ENCODE measurements at regions not wholly inside any gene's neighbourhood (a gene's known extent, or its start where the extent isn't known, plus 50 kb on each side); places are given as distances from the start of the nearest gene placed in this dataset.
"Not testable (repeated sequence)": the region's sequence is repeated elsewhere in the genome, so short reads cannot be mapped to it uniquely, and the experiment has no call there.

DNA sequence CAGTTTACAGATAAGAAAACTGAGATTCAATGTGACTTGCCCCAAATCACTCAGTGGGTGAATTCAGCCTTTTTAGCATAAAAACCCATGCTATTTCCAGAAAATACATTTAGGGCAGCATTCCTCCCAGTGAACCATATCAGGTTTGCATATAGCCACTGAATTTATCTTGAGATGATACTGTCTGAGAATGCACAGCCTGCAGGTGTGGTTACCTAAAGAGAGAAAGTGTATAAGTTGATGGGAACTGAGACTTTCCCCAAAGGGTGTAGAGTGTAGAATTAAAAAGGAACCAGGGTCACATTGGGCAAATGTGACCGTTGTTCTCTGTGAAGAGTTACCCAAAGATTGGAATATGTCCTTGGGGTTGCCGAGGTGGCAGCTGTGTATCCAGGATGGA lies 100.0 kb upstream of the PIK3R1 start (continued):
- TF ChIP-seq, protein P1, sequence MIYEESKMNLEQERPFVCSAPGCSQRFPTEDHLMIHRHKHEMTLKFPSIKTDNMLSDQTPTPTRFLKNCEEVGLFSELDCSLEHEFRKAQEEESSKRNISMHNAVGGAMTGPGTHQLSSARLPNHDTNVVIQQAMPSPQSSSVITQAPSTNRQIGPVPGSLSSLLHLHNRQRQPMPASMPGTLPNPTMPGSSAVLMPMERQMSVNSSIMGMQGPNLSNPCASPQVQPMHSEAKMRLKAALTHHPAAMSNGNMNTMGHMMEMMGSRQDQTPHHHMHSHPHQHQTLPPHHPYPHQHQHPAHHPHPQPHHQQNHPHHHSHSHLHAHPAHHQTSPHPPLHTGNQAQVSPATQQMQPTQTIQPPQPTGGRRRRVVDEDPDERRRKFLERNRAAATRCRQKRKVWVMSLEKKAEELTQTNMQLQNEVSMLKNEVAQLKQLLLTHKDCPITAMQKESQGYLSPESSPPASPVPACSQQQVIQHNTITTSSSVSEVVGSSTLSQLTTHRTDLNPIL (CRISPR knock-in tag; IDR thresholded peaks at IDR 0.05; ENCODE audit: low read depth) = no peak

DNA sequence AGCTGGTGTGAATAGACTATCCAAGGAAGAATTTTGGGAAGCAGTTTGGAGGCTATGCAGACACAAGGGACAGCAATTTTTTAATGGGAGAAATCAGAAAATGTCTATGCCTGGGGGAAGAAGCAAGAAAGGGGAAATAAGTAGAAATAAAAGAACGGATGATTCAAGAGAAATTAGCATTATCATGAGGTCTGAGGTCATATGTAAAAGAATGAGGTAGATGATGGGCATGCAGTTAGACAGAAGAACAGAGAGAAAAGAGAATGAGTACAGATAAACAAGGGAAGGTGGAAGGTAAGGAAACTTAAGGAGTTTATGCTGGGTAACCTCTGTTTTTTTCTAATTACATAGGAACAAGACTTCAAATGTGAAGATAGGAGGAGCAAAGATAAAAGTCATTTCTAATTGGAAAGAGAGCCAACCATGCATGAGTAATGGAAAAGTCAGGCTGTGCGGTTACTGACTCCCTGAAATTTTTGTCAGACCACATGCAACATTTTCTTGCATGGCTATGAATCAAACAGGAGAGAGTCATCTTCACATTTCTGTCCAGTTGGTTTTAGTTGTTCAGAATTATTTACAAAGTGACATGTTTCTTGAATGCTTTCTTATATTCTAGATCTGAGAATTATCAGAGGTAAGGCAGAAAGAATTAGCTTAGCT lies 101.0 kb upstream of the PIK3R1 start:
- TF ChIP-seq BACH2 (CRISPR knock-in tag; IDR thresholded peaks at IDR 0.05; ENCODE audit: borderline replicate concordance) = no peak
- TF ChIP-seq TOX (CRISPR knock-in tag; IDR thresholded peaks at IDR 0.05; ENCODE audit: borderline replicate concordance) = 0 out of 2 replicates have a peak, but pooled peaks have one; percentile 18
- ATAC-seq = peak; percentile 81

DNA sequence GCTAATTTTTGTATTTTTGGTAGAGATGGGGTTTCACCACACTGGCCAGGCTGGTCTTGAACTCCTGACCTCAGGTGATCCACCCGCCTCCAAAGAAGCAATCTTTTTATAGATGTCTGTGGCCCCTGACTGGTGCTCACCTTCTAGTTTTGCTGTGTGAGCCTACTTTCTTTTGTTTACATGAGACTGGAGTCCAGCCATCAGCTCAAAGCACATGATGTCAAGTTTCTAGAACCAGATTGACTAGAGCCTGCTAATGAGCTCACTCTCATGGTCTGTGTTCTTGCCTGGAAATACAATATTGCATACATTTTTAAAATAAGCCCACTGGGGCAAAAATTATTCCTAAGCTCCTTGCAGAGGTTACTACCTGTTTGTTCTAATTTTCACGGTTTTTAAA lies 102.9 kb upstream of the PIK3R1 start:
- TF ChIP-seq ZNF70 (CRISPR knock-in tag; IDR thresholded peaks at IDR 0.05) = no peak
- no peak for TF ChIP-seq ISL1 (CRISPR knock-in tag; IDR thresholded peaks at IDR 0.05)
- TF ChIP-seq, protein P2, sequence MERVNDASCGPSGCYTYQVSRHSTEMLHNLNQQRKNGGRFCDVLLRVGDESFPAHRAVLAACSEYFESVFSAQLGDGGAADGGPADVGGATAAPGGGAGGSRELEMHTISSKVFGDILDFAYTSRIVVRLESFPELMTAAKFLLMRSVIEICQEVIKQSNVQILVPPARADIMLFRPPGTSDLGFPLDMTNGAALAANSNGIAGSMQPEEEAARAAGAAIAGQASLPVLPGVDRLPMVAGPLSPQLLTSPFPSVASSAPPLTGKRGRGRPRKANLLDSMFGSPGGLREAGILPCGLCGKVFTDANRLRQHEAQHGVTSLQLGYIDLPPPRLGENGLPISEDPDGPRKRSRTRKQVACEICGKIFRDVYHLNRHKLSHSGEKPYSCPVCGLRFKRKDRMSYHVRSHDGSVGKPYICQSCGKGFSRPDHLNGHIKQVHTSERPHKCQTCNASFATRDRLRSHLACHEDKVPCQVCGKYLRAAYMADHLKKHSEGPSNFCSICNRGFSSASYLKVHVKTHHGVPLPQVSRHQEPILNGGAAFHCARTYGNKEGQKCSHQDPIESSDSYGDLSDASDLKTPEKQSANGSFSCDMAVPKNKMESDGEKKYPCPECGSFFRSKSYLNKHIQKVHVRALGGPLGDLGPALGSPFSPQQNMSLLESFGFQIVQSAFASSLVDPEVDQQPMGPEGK (CRISPR knock-in tag; IDR thresholded peaks at IDR 0.05; ENCODE audit: borderline replicate concordance) = no peak
- no peak for TF ChIP-seq ZFP3 (CRISPR knock-in tag; IDR thresholded peaks at IDR 0.05)
- TF ChIP-seq, protein P3, sequence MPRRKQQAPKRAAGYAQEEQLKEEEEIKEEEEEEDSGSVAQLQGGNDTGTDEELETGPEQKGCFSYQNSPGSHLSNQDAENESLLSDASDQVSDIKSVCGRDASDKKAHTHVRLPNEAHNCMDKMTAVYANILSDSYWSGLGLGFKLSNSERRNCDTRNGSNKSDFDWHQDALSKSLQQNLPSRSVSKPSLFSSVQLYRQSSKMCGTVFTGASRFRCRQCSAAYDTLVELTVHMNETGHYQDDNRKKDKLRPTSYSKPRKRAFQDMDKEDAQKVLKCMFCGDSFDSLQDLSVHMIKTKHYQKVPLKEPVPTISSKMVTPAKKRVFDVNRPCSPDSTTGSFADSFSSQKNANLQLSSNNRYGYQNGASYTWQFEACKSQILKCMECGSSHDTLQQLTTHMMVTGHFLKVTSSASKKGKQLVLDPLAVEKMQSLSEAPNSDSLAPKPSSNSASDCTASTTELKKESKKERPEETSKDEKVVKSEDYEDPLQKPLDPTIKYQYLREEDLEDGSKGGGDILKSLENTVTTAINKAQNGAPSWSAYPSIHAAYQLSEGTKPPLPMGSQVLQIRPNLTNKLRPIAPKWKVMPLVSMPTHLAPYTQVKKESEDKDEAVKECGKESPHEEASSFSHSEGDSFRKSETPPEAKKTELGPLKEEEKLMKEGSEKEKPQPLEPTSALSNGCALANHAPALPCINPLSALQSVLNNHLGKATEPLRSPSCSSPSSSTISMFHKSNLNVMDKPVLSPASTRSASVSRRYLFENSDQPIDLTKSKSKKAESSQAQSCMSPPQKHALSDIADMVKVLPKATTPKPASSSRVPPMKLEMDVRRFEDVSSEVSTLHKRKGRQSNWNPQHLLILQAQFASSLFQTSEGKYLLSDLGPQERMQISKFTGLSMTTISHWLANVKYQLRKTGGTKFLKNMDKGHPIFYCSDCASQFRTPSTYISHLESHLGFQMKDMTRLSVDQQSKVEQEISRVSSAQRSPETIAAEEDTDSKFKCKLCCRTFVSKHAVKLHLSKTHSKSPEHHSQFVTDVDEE (CRISPR knock-in tag; IDR thresholded peaks at IDR 0.05) = no peak
- TF ChIP-seq ZFP30 (CRISPR knock-in tag; IDR thresholded peaks at IDR 0.05) = no peak
- no peak for TF ChIP-seq BACH2 (CRISPR knock-in tag; IDR thresholded peaks at IDR 0.05; ENCODE audit: borderline replicate concordance)
- no peak for TF ChIP-seq ESRRG (CRISPR knock-in tag; IDR thresholded peaks at IDR 0.05)
- TF ChIP-seq SNAI2 (CRISPR knock-in tag; IDR thresholded peaks at IDR 0.05) = no peak
- TF ChIP-seq, protein P1 (CRISPR knock-in tag; IDR thresholded peaks at IDR 0.05; ENCODE audit: low read depth) = no peak
- no peak for TF ChIP-seq CSDC2 (CRISPR knock-in tag; IDR thresholded peaks at IDR 0.05)
- no peak for TF ChIP-seq ZC3H10 (CRISPR knock-in tag; IDR thresholded peaks at IDR 0.05)
- no peak for ATAC-seq

DNA sequence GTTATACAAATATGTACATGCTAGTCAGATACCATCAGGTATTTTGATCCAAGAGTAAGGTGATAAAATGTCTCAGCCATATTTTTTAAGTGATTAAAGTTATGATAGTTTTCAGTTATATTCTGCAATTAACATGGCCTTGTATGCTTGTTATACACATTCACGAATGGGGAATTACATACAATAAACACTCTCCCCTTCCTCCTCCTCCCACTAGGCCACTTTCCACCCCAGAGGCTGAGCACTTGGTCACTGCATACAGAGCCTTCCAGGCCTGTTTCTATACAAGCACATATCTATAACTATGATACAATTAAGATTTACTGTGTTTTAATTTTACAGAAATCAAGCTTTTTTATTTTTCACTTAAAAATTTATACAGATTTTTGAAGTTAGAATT lies 104.7 kb upstream of the PIK3R1 start:
- ATAC-seq = no peak
- TF ChIP-seq ZNF565 (CRISPR knock-in tag; conservative IDR thresholded peaks at IDR 0.05; ENCODE audit: low read depth) (no peak), RARB (CRISPR knock-in tag; IDR thresholded peaks at IDR 0.05) (no peak), TCF4 (CRISPR knock-in tag; IDR thresholded peaks at IDR 0.05; ENCODE audit: borderline replicate concordance) (no peak), ZC3H10 (CRISPR knock-in tag; IDR thresholded peaks at IDR 0.05) (no peak), ISL1 (CRISPR knock-in tag; IDR thresholded peaks at IDR 0.05) (no peak)
- TF ChIP-seq, protein P4, sequence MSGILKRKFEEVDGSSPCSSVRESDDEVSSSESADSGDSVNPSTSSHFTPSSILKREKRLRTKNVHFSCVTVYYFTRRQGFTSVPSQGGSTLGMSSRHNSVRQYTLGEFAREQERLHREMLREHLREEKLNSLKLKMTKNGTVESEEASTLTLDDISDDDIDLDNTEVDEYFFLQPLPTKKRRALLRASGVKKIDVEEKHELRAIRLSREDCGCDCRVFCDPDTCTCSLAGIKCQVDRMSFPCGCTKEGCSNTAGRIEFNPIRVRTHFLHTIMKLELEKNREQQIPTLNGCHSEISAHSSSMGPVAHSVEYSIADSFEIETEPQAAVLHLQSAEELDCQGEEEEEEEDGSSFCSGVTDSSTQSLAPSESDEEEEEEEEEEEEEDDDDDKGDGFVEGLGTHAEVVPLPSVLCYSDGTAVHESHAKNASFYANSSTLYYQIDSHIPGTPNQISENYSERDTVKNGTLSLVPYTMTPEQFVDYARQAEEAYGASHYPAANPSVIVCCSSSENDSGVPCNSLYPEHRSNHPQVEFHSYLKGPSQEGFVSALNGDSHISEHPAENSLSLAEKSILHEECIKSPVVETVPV (CRISPR knock-in tag; IDR thresholded peaks at IDR 0.05) = no peak

DNA sequence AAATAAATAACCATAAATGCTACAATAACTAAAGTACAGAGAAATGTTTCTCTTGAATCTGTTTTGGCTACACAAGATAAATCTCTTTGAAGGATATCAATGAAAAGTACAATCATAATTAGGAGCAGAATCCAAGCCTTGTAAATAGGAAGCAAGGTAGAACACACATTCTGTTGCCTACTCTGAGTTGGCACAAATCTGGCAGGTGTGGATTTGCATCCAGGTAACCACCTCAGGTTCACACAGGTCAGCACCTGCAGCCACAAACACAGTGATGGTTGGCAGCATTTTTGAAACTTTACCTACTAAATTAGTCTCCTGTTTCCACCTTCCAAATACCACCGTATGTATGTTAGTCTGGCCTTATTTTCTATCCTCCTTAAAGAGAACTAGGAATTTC lies 105.3 kb upstream of the PIK3R1 start:
- TF ChIP-seq SNAI2 (CRISPR knock-in tag; IDR thresholded peaks at IDR 0.05) (no peak), ZNF8 (CRISPR knock-in tag; IDR thresholded peaks at IDR 0.05) (no peak), TOX (CRISPR knock-in tag; IDR thresholded peaks at IDR 0.05; ENCODE audit: borderline replicate concordance) (no peak), ISL1 (CRISPR knock-in tag; IDR thresholded peaks at IDR 0.05) (no peak), ESRRG (CRISPR knock-in tag; IDR thresholded peaks at IDR 0.05) (no peak), RARB (CRISPR knock-in tag; IDR thresholded peaks at IDR 0.05) (no peak), BACH2 (CRISPR knock-in tag; IDR thresholded peaks at IDR 0.05; ENCODE audit: borderline replicate concordance) (no peak), ZFP30 (CRISPR knock-in tag; IDR thresholded peaks at IDR 0.05) (no peak), ZC3H10 (CRISPR knock-in tag; IDR thresholded peaks at IDR 0.05) (no peak)
- TF ChIP-seq, protein P5, sequence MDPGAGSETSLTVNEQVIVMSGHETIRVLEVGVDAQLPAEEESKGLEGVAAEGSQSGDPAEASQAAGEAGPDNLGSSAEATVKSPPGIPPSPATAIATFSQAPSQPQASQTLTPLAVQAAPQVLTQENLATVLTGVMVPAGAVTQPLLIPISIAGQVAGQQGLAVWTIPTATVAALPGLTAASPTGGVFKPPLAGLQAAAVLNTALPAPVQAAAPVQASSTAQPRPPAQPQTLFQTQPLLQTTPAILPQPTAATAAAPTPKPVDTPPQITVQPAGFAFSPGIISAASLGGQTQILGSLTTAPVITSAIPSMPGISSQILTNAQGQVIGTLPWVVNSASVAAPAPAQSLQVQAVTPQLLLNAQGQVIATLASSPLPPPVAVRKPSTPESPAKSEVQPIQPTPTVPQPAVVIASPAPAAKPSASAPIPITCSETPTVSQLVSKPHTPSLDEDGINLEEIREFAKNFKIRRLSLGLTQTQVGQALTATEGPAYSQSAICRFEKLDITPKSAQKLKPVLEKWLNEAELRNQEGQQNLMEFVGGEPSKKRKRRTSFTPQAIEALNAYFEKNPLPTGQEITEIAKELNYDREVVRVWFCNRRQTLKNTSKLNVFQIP (CRISPR knock-in tag; IDR thresholded peaks at IDR 0.05; ENCODE audit: borderline replicate concordance, low read depth) = no peak
- TF ChIP-seq, protein P1 (CRISPR knock-in tag; IDR thresholded peaks at IDR 0.05; ENCODE audit: low read depth) = no peak
- ATAC-seq = no peak

DNA sequence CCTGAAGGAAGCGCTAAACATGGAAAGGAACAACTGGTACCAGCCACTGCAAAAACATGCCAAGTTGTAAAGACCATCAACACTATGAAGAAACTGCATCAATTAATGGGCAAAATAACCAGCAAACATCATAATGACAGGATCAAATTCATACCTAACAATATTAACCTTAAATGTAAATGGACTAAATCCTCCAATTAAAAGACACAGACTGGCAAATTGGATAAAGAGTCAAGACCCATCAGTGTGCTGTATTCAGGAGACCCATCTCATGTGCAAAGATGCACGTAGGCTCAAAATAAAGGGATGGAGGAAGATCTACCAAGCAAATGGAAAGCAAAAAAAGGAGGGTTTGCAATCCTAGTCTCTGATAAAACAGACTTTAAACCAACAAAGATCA lies 111.3 kb upstream of the PIK3R1 start:
- ATAC-seq = not testable (repeated sequence)

All from SK-N-SH treated with all-trans-retinoic acid at 6 μM for 48 hours (cell line).